Transverse colon (tissue), 4 donors: ENCODE measurements at regions not wholly inside any gene's neighbourhood (a gene's known extent, or its start where the extent isn't known, plus 50 kb on each side); places are given as distances from the start of the nearest gene placed in this dataset.

Experiments used
- DNase-seq: peaks from one replicate; pipeline ENCODE4 v3.0.0-alpha.2; 2019
- H3K27ac ChIP-seq, 4 donors: fragments of 200-600 bp; sonication (generic); 2 replicates each; pipeline ENCODE4 v1.5.1; 2016 to 2018; ENCODE audit warnings: inconsistent platforms in 4 of 4
- H3K27me3 ChIP-seq: fragments of 200-600 bp; sonication (generic); 2 replicates; pipeline ENCODE4 v1.5.1; 2017; ENCODE audit warnings: inconsistent platforms
- H3K36me3 ChIP-seq, 4 donors: fragments of 200-600 bp; sonication (generic); 2 replicates each; pipeline ENCODE4 v1.5.1; 2017 to 2019; ENCODE audit warnings: inconsistent platforms in 4 of 4
- H3K4me1 ChIP-seq, 4 donors: fragments of 200-600 bp; sonication (generic); 2 replicates each; pipeline ENCODE4 v1.5.1; 2017 to 2020; ENCODE audit warnings: inconsistent platforms in 4 of 4
- H3K4me3 ChIP-seq, 4 donors: fragments of 200-600 bp; sonication (generic); 1 replicate in 1 of 4; 2 replicates in 3 of 4; pipeline versions ENCODE4 v1.5.1 to v1.6.1; 2017 to 2019; ENCODE audit warnings: inconsistent platforms in 4 of 4
- H3K9me3 ChIP-seq, 2 donors: fragments of 200-600 bp; sonication (generic); 2 replicates each; pipeline ENCODE4 v1.5.1; 2017 to 2019; ENCODE audit warnings: inconsistent platforms in 2 of 2
- CTCF ChIP-seq, 5 experiments: fragments of 200-600 bp in 3 of 5; fragments of 450-650 bp in 2 of 5; sonication (generic) in 3 of 5; IDR thresholded peaks; 1 replicate in 2 of 5; 2 replicates in 3 of 5; pipeline ENCODE4 v1.5.1; 2016 to 2017; ENCODE audit warnings: antibody characterized with exemption in 5 of 5, inconsistent platforms in 3 of 5, mild to moderate bottlenecking in 2 of 5, moderate library complexity in 1 of 5
- EP300 ChIP-seq: sonication (generic); formaldehyde crosslinking; IDR thresholded peaks from one replicate; pipeline ENCODE4 v1.6.1; 2017; ENCODE audit warnings: antibody characterized with exemption, low read depth
- POLR2A ChIP-seq: fragments of 450-650 bp; IDR thresholded peaks from one replicate; pipeline ENCODE4 v1.6.1; 2016; ENCODE audit warnings: antibody characterized with exemption, mild to moderate bottlenecking, moderate library complexity
- POLR2AphosphoS5 ChIP-seq, 3 donors: sonication (generic); formaldehyde crosslinking; IDR thresholded peaks; one replicate each; pipeline ENCODE4 v1.6.1; 2016; ENCODE audit warnings: antibody characterized with exemption in 3 of 3
- WGBS, 2 donors: methylation state at CpG; one replicate each; pipeline ENCODE4 v1.1.5; 2018; ENCODE audit warnings: low coverage in 1 of 2; 5-methylcytosine and 5-hydroxymethylcytosine counted together
- in situ Hi-C, 4 donors: fragments of 200-750 bp; cut with MboI; loops; one replicate each; pipeline versions ENCODE4 v1.15.0 to v1.15.1; 2017; ENCODE audit warnings: low sequenced_read_pairs in 3 of 4, low pct_ligation_motif_present in 1 of 4, low pct_unique_long_range_greater_than_20kb in 1 of 4
- intact Hi-C: fragments of 100-400 bp; cut with DNase I; formaldehyde crosslinking; loops from one replicate; pipeline ENCODE4 v1.15.1; 2023; ENCODE audit warnings: low total_unique reads

- TF ChIP-seq POLR2AphosphoS5 (IDR thresholded peaks at IDR 0.05) (no peak), POLR2A (no peak), EP300 (no peak), CTCF (IDR thresholded peaks at IDR 0.05) (no peak)
- no peak for DNase-seq
- intact Hi-C loops (no loop called here), in situ Hi-C loops (no loop called here)
- H3K27me3 ChIP-seq: no peaks in the 10 kb centered on the region
- no peaks in the 10 kb centered on the region for H3K36me3 ChIP-seq
- H3K4me3 ChIP-seq: no peak overlapping the region
- no peaks in the 10 kb centered on the region for H3K9me3 ChIP-seq
- peaks cover 0 to 2% (median 0%) of the 10 kb centered on the region in 4 donors for H3K4me1 ChIP-seq
- 82 to 92% methylated on average over 4 of the region's 4 CpGs for WGBS, 2 donors
- no peak overlapping the region for H3K27ac ChIP-seq
Observed at GRCh38 chr7:32153006-32153405, 82.8 kb upstream of the PDE1C start.

- Histone ChIP-seq H3K36me3 (no peaks in the 10 kb centered on the region), H3K27me3 (no peaks in the 10 kb centered on the region), H3K4me3 (no peak overlapping the region), H3K4me1 (no peaks in the 10 kb centered on the region), H3K27ac (no peak overlapping the region), H3K9me3 (no peaks in the 10 kb centered on the region)
- intact Hi-C loops: no loop called here
- TF ChIP-seq CTCF (IDR thresholded peaks at IDR 0.05) (no peak), EP300 (no peak), POLR2A (no peak), POLR2AphosphoS5 (IDR thresholded peaks at IDR 0.05) (no peak)
- 82 to 84% methylated on average over 2 to 3 of the region's 3 CpGs for WGBS, 2 donors
- in situ Hi-C loops: no loop called here
- DNase-seq: no peak
Observed at GRCh38 chr7:32152576-32152975, 82.4 kb upstream of the PDE1C start.

- no peak overlapping the region for H3K4me3 ChIP-seq
- WGBS, 2 donors: 43 to 65% methylated on average over 1 to 2 of the region's 2 CpGs
- in situ Hi-C loops: no loop called here
Observed at GRCh38 chr7:32150589-32150988, 80.4 kb upstream of the PDE1C start.

GRCh38 chr7:32150039-32150438 lies 79.8 kb upstream of the PDE1C start:
- intact Hi-C loops: no loop called here
- H3K27me3 ChIP-seq: no peaks in the 10 kb centered on the region
- no peaks in the 10 kb centered on the region for H3K36me3 ChIP-seq
- TF ChIP-seq EP300: no peak
- TF ChIP-seq POLR2AphosphoS5 (IDR thresholded peaks at IDR 0.05): no peak
- TF ChIP-seq POLR2A: no peak
- TF ChIP-seq CTCF (IDR thresholded peaks at IDR 0.05): no peak
- H3K4me3 ChIP-seq: no peak overlapping the region
- no peaks in the 10 kb centered on the region for H3K9me3 ChIP-seq
- no peak overlapping the region for H3K27ac ChIP-seq
- no peaks in the 10 kb centered on the region for H3K4me1 ChIP-seq
- no peak for DNase-seq
- 86% methylated on average over 3 of the region's 3 CpGs; no CpG with 5 or more reads in 1 of the 2 donors for WGBS, 2 donors
- in situ Hi-C loops: no loop called here

More at GRCh38 chr7:32150589-32150988, 80.4 kb upstream of the PDE1C start:
- no peak overlapping the region for H3K27ac ChIP-seq
- TF ChIP-seq EP300 (no peak), POLR2AphosphoS5 (IDR thresholded peaks at IDR 0.05) (no peak), CTCF (IDR thresholded peaks at IDR 0.05) (no peak), POLR2A (no peak)
- H3K27me3 ChIP-seq: no peaks in the 10 kb centered on the region
- no peaks in the 10 kb centered on the region for H3K36me3 ChIP-seq
- intact Hi-C loops: no loop called here
- no peaks in the 10 kb centered on the region for H3K9me3 ChIP-seq
- no peaks in the 10 kb centered on the region for H3K4me1 ChIP-seq
- DNase-seq: no peak
